ENCODE measurements at regions not wholly inside any gene's neighbourhood (a gene's known extent, or its start where the extent isn't known, plus 50 kb on each side); places are given as distances from the start of the nearest gene placed in this dataset.

DNA sequence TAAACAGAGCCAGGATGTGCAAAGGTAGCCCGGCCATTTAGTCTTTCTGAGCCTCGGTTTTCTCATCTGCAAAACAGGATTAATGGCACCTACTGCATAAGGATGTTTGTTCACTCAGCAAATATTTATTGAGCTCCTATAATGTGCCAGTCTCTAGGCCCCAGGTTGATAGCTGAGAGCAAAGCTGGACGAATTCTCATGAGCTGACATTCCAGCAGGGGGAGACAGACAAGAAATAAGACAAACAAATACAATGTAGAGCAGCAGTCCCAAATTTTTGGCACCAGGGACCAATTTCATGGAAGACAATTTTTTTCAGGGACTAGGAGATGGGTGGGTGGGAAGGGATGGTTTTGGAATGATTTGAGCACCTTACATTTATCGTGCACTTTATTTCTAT, 74.3 kb upstream of the PAX7 start:
- TF ChIP-seq POLR2AphosphoS5 (IDR thresholded peaks at IDR 0.05; ENCODE audit: borderline replicate concordance, low read depth, low read length), result no peak
- TF ChIP-seq FOXP2 (optimal IDR thresholded peaks at IDR 0.05; ENCODE audit: control extremely low read depth, extremely low read length, insufficient read depth), result no peak
